Stomach (tissue), 4 donors: ENCODE measurements at regions not wholly inside any gene's neighbourhood (a gene's known extent, or its start where the extent isn't known, plus 50 kb on each side); places are given as distances from the start of the nearest gene placed in this dataset.

ENCODE experiments used
- POLR2A ChIP-seq, 4 donors: fragments of 450-650 bp; IDR thresholded peaks; one replicate each; pipeline ENCODE4 v1.6.1; 2016; ENCODE audit warnings: antibody characterized with exemption in 4 of 4, control low read depth in 2 of 4, mild to moderate bottlenecking in 1 of 4, moderate library complexity in 1 of 4
- POLR2AphosphoS5 ChIP-seq, 3 donors: sonication (generic); formaldehyde crosslinking; IDR thresholded peaks; one replicate each; pipeline ENCODE4 v1.6.1; 2016; ENCODE audit warnings: antibody characterized with exemption in 3 of 3
- TF ChIP-seq, protein P1 (sequence below), 7 experiments: fragments of 450-650 bp in 4 of 7; fragments of 200-600 bp in 3 of 7; sonication (generic) in 3 of 7; IDR thresholded peaks; one replicate each; pipeline ENCODE4 v1.5.1; 2016 to 2019; ENCODE audit warnings: antibody characterized with exemption in 7 of 7, control low read depth in 2 of 7, mild to moderate bottlenecking in 1 of 7

- TF ChIP-seq, protein P1, sequence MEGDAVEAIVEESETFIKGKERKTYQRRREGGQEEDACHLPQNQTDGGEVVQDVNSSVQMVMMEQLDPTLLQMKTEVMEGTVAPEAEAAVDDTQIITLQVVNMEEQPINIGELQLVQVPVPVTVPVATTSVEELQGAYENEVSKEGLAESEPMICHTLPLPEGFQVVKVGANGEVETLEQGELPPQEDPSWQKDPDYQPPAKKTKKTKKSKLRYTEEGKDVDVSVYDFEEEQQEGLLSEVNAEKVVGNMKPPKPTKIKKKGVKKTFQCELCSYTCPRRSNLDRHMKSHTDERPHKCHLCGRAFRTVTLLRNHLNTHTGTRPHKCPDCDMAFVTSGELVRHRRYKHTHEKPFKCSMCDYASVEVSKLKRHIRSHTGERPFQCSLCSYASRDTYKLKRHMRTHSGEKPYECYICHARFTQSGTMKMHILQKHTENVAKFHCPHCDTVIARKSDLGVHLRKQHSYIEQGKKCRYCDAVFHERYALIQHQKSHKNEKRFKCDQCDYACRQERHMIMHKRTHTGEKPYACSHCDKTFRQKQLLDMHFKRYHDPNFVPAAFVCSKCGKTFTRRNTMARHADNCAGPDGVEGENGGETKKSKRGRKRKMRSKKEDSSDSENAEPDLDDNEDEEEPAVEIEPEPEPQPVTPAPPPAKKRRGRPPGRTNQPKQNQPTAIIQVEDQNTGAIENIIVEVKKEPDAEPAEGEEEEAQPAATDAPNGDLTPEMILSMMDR (IDR thresholded peaks at IDR 0.05): no peak
- no peak for TF ChIP-seq POLR2A (IDR thresholded peaks at IDR 0.05)
- no peak for TF ChIP-seq POLR2AphosphoS5 (IDR thresholded peaks at IDR 0.05)
Measured at GRCh38 chr1:22333516-22334121, 118.0 kb upstream of the ZBTB40 start.
